Activated T-cell treated with anti-CD3 and anti-CD28 coated beads for 24 hours (primary cell): ENCODE measurements at regions not wholly inside any gene's neighbourhood (a gene's known extent, or its start where the extent isn't known, plus 50 kb on each side); places are given as distances from the start of the nearest gene placed in this dataset.
"Not testable (repeated sequence)": the region's sequence is repeated elsewhere in the genome, so short reads cannot be mapped to it uniquely, and the experiment has no call there.

Source experiments
- DNase-seq: peaks from one replicate; pipeline ENCODE4 v3.0.0-alpha.2; 2020; ENCODE audit warnings: low read depth

DNA sequence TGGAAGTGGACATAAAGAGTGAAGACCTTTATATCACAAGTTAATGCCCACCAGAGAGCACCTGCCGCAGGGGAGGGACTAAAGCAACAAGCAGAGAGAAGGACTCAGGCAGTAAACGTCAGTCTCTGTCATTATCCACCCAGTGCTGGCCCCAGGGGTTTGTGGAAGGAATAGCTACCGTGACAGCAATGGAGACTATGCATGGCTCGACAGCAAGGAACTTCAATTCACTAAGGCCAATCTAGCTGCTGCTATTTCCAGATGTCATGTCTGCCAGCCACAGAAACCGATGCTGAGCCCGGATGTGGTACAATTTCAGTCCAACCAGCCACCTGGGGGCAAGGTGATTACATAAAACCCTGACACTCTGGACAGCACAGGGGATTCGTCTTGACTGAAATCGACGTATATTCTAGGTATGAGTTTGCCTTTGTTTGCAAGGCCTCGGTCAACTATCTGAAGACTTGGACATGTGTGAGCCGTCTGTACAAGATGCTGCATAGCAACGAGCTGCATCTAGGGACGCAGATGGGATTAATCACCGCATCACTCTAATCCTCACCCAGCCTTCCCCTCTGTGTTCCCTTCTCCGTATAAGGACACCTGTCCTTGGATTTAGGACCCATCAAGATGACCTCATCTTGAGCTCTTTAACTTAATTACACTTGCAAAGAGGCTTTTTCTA lies 154.1 kb upstream of the SH3BP4 start:
- no peak for DNase-seq

DNA sequence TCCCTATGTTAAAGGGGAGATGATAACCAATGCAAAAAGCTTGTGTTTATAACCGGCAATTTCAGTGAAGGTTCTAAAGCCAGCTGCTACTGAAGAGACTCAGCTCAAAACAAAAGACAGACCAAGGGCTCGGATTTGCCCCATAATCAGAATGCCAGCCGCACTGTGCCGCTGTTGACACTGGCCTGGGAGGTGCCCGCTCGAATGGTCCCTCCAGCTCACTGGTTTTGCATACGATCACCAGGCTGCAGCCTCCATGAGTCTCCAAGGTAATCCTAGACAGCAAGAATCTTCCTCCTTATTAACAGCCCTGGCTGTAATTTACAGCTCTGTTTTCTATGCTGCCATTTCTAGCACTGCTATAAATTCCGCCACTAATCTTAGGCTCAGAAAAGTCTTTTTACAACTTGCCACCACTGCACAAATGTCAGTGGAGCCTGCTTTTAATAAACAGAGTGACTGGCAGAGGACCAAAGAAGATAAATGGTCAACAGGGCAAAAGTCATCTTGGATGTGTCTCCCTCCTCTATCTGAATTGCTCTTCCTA lies 155.7 kb upstream of the SH3BP4 start:
- no peak for DNase-seq

DNA sequence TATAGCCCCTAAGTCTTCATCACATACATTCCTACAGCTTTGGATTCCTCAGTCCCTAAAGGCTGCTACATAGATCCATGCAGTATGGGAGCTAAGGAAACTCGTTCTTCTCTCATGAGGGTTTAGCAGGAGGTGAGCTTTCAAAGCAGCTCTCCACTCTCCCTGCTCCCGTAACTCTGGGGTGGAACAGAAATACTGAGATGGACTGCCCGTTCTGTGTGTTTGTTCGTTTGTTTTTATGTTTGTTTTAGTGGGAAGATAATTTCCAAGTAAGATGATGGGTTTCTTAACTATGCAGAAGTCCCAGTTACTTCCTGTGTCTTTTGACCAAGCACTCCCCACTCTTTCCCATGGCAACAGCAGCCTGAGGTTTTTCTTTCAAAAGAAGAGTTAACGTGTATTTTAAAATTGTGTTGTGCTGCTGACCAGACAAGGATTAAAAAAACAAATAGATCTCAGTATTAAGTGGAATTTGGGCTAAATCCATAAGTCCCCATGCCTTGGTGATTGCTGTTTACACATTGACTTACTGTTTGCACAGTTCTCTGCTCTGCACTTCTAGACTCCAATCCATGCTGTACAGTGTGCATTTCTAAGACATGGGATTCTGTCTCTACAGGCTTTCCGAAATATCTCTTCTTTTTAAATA lies 156.4 kb upstream of the SH3BP4 start:
- no peak for DNase-seq

DNA sequence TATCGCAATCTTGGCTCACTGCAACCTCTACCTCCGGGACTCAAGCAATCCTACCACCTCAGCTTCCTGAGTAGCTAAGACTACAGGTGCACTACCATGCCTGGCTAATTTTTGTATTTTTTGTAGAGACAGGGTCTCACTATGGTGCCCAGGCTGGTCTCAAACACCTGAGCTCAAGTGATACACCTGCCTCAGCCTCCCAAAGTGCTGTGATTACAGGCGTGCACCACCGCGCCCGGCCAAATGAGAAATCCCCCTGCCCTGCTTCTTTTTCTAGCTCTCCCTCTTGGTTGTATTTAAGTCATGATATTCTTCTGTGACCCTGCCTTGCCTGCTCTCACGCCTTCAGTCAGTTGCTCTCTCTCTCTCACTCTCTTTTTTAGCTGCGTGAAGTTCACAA lies 157.0 kb upstream of the SH3BP4 start:
- DNase-seq, result no peak

DNA sequence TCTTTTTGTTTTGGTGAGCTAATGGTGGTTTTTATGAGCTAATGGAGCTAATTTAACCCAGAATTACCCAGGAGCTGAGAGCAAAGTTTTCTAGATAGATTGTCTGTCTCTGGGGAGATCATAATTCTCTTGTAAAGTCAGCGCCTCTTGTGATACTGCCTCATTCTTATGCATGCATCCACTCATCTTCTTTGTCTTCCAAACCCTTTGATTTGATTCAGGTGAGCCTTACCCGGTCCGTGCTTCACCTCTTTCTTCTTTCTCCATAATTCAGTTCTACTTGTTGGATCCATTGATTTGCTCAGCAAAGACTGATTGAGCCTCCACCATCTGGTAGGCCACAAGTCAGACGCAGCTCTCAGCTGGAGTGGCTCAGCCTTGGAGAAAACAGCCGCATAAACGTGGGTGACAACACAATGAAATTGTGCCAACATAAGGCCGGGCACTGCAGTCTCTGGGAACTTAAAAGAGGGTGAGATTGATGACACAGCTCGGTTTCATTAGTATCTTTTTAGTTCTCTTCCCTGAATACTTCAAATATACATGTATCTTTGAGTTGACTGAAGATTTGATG lies 158.5 kb upstream of the SH3BP4 start:
- no peak for DNase-seq

DNA sequence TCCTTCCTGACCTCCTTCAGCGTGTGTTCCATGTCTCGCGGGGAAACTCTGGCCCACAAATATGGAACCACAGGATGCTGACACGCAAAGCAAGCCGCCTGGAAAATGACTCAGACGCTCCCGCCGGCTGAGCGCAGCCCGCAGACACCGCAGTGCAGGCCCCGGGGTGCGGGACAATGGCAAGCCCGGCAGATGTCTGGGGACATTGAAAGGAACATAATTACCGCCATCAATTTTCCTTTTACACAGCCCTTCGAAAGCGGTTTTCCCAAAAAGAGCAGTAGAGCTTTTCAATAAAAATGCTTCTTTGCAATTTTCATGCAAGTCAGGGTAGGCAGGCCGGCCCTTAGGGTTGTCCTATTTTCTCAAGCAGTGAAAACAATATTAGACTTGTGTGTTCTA lies 159.2 kb upstream of the SH3BP4 start:
- no peak for DNase-seq

DNA sequence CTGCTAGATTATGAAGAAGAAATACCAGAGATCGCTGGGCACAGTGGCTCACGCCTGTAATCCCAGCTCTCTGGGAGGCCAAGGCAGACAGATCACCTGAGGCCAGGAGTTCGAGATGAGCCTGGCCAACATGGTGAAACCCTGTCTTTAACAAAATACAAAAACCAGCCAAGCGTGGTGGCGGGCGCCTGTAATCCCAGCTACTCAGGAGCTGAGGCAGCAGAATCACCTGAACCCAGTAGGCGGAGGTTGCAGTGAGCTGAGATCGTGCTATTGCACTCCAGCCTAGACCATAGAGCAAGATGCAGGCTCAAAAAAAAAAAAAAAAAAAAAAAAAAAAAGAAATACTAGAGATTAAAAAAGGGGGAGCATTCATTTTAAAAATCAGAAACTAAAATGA lies 159.7 kb upstream of the SH3BP4 start:
- not testable (repeated sequence) for DNase-seq

DNA sequence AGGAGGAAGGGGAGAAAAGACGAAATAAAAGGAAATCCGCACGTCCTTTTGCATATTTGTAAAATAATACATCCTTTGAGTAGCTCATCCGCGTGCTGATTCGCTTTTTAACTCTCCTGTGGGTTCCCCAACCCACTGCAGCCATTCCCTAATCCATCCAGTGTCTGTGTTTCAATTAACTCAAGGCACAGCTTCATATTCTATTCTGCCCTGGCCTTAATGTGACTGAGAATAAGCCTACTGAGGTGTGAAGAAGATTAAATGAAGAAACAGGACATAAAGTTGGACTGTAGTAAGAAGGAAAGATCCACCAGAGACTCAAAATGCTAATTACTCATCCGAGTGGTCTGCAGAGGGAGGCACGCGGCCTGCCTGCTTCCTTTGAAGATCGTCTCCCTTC lies 161.4 kb upstream of the SH3BP4 start:
- DNase-seq, result no peak

DNA sequence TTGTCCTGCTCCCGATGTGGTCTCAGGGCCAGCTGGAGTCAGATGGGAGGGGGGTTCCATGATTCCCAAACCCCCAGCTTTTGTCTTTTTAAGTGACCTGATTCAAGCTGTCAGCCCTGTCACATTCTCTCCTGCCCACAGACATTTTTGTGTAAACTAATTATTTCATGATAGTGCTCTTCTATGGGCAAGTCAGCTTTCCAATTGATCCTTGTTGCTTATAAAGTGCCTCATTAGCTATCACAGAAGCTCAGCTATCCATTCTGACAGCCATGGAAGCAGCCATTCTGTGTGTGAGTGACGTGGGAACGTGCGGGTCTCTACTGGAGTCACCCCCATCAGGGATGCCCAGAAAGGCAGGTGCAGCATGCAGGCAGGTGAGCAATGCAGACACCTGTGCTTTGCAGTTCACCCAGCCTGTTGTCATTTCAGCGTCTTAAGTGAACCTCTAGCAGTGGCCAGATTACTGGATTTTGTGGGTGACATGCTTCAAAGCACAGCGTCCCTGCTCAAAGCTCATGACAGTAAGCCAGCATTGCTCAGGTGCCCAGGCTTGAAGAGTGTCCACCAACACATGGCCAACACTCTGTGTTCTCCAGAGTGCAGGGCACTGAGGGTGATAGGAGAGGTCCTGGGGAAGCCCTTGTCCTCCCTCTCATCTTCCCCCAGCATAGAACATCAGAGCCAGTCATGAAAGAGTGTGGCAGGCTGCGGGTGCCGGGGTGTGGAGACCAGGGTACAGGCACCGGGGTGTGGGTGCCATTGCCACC lies 162.1 kb upstream of the SH3BP4 start:
- DNase-seq, result no peak

DNA sequence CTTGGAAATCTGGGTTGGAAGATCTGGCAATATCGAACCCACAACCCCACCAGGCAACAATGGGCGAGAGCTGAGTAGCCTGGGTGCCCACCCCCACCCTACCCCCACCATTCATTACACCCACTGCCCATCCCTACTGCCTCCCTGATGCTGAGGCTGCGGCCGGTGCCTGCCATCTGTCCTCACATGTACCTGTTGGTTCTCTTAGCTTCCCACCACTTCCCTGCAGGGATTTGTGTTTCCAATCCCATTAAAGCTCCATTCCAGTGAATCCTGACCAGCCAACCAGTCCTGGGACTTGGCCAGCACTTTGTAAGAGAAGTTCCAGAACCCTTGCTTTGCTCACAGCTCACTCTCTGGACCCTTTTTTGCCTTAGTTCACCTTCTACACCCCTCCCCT lies 163.0 kb upstream of the SH3BP4 start:
- no peak for DNase-seq

DNA sequence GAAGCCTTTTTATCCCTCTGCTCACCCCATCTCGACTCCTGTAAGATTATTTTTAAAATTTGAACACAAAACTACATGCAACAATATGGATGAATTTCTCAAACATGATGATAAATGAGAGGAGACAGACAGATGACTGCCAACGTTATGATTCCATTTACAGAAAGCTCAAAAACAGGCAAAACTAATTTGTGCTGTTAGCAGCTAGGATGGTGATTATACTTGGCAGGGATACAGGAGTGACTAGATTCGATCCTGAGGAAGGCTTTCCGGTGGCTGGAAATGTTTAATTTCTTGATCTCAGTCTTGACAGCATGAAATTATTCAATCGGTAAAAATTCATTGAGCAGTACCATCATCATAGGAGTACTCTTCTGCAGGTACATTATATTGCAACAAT lies 163.4 kb upstream of the SH3BP4 start:
- DNase-seq, result no peak

DNA sequence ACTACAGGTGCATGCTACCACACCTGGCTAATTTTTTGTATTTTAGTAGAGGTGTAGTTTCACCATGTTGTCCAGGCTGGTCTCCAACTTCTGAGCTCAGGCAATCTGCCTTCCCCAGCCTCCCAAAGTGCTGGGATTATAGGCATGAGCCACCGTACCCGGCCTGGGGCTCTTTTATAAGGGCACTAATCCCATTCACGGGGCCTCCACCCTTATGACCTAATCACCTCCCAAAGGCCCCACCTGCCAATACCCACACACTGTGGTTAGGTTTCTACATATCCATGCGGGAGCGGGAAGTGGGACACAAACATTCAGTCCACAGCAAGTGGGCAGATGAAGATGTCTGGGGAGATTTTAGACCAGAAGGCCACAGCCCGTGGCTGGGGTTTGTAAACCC lies 164.7 kb upstream of the SH3BP4 start:
- DNase-seq, result no peak

DNA sequence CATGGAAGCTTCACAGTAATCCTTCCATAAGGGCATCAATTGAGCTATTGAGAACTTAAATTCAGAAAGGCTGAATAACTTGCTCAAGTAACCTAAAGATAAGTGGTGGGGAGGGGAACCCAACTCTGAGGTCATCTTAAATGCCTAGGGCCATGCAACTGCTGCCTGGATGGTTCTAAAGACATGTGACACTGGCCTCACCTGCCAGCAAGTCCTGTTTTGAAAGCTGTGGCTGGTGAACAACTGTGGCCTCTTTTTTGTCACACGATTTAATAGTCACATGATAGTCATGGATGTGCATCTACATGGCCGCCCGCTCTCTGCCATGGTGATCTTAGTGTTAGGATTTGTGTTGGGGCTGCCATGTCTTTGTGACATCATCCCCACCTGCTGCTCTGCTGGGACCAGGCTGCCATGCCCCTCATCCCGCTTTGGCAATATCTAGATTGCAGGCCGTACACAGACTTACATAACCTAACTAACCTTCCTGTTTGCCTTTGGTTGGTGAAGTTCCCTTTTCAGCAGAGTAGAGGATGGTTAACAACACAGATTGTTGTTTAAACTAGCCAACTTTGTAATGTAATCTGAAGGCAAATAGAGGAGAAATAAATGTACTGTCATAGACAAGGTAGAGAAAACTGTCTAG lies 177.9 kb upstream of the SH3BP4 start:
- DNase-seq, result no peak

DNA sequence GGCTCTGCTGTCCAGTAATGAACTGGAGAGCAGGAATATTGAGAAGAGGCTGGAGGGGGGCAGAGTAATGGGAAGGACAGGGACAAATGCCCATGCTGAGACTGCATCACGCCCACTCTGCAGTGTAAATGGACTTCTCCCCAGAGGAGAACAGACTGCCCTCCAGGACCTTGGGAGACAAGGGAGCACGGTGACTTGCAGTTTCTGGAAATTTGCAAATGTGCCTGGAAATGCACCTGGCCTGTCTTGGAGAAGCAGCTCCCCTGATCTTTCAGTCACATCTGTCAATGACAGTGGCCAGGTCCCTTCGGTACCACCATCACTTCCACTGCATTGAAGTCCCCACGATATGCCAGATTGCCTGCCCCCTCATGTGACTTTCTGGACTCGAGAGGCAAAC lies 178.7 kb upstream of the SH3BP4 start:
- no peak for DNase-seq

DNA sequence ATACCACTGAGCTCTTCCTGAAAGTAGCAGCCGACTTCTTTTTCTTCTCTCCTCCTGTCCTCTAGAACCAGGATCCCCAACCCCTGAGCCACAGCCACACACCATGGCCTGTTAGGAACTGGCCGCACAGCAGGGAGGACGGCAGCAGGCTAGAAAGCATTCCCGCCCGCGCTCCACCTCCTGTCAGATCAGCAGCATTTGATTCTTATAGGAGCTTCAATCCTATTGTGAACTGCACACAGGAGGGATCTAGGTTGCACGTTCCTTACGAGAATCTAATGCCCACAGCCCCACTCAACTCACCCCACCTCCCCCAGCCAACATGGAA lies 179.1 kb upstream of the SH3BP4 start:
- DNase-seq, result no peak

DNA sequence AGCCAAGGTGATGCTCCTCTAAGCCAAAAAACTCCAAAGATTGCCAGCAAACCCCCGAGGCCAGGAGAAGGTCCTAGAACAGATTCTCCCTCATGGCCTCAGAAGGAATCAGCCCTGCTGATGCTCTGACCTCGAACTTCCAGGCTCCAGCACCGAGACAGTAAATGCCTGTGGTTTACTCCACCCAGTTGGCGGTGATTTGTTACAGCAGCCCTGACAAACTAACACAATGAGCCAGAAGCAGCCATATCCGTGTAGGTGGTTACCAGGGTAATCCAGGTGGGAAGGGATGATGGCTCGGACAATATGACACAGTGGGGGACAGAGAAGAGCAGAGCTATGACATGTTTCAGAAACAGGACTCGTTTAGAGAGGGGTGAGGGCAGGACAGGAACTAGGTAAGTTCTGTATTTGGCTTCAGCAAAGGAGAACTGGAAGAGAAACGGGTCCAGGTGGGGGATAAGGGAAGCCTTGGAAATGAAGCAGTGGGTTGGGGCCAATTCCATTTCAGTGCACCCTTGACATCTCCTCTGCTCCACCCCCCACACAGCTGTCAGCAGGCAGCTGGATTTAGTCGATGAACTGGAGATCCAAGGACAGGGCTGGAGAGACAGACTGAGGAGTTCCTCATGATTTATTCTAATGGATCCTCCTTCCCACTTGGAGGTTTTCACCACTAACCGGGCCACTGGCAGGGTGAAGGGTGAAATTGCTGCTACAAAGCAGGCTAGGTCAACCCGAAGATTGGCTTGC lies 179.7 kb upstream of the SH3BP4 start:
- DNase-seq, result no peak

DNA sequence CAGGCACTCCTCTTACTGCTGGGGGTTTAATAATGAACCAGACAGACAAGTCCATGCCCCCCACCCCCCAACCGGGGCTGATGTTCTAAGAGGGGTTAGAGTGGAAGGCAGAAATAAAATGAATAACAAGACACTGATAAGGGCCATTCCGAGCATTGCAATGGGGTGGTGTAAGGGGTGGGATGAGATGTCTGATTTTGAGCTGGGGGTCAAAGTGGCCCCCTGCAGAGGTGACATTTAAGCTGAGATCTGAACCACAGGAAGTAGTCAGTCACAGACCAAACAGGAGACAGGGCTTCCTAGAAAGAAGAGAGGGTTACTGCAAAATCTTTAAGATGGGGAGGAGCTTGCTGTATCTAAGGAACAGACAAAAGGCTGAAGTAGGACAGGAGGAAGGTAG lies 180.6 kb upstream of the SH3BP4 start:
- DNase-seq, result no peak

DNA sequence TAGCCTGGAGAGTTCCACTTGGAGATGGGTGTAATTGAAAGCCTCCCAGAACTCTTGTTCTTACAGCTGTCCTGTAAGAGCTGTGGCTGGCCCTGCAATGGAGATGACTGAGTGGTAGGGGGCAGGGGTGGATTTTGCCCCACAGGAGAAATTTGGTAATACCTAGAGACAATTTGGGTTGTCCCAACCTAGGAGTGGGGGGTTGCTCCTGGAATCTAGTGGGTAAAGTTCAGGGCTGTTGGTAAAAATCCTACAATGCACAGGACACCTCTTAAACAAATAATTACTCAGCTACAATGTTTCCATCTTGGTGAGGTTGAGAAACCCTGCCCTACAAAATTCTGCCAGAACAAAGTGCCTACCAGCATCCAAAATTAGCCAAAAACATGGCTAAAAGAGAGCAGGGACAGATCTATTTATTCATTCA lies 181.1 kb upstream of the SH3BP4 start:
- DNase-seq, result no peak

DNA sequence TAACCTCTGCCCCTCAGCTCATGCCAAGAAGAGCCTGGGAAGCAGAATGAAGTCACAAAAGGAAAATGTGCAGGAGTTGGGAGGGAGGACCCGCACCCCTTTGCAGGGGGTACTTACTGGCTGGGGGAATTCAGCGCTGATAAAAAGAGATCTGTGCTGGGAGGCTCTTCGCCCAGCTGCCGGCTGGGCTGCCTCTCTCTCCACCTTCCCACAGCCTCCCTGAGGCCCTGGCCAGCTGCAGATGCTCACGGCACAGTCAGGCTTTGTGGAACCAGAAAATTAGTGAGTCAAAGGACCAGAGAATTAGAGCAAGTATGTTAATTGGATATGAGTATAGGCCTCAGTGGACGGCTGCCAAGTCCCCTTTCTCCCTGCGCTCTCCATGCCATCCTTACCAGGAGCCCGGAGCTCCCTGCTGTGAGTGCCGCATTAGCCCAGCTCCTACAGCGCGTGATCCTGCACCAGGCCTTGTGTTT lies 181.7 kb upstream of the SH3BP4 start:
- DNase-seq, result no peak

DNA sequence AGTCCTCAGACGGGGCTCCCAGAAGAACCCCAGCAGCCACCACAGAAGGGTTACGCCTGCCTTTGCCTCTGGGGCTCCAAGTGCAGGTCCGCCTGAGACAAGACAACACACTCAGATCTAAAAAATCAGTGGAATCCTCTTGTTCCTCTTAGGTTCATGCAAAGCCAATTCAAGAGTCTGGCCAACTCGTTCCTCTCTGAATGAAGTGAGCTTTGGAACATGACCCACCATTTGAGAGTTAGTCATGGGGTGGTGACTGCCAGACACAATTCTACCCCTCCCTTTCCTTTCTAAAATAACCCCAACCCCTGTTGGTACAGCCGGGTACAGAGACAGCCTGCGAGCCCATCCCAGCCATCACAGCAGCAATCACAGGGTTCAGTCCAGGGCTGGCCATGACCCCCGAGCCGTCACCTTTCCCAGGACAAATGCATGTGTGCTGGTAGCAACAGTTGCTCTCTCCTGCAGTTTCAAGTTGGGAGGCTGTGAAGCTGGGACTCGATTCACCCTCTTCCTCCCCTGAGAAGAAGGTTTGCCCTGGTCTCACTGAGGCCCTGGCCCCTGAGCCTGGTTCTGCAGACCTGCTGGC lies 183.1 kb upstream of the SH3BP4 start:
- no peak for DNase-seq

DNA sequence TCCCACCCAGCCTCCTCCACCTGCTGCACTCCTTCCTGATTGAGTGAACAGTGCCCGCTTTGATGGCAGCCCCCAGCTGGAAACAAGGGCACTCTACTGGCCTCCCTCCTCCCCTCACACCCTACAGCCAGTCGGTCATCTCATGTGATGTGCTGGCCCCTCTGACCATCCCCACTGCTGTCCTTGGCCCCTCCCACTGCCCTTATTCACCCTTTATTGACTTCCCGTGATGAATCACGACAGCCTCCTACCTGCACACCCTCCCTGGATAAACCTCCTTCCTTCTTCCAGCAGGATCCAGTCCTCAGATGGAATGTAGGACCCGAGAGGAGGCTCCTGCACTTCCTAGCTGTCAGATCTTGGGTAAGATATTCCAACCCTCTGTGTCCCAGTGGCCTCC lies 186.5 kb upstream of the SH3BP4 start:
- no peak for DNase-seq
